GM21390 (cell line): ENCODE measurements at regions not wholly inside any gene's neighbourhood (a gene's known extent, or its start where the extent isn't known, plus 50 kb on each side); places are given as distances from the start of the nearest gene placed in this dataset.

Source experiments
- ATAC-seq: cut with Tn5 transposase; IDR thresholded peaks from one replicate; pipeline ENCODE4 v1.9.1; 2021; ENCODE audit not compliant: unreplicated experiment

- no peak for ATAC-seq
Measured at GRCh38 chr7:22962775-22963350, 51.1 kb downstream of the HYCC1 start.

- no peak for ATAC-seq
Measured at GRCh38 chr7:22958742-22959141, 55.2 kb downstream of the HYCC1 start.

- ATAC-seq: no peak
Measured at GRCh38 chr7:22954251-22954650, 59.7 kb downstream of the HYCC1 start.

- no peak for ATAC-seq
Measured at GRCh38 chr7:22952306-22953015, 61.5 kb downstream of the HYCC1 start.

GRCh38 chr7:22949944-22950343 lies 64.0 kb downstream of the HYCC1 start:
- no peak for ATAC-seq

- ATAC-seq: no peak
Measured at GRCh38 chr7:22949221-22949620, 64.7 kb downstream of the HYCC1 start.

GRCh38 chr7:22948770-22949169 lies 65.2 kb downstream of the HYCC1 start:
- ATAC-seq: no peak

GRCh38 chr7:22945584-22945983 lies 68.3 kb downstream of the HYCC1 start:
- no peak for ATAC-seq

- no peak for ATAC-seq
Measured at GRCh38 chr7:22944510-22944909, 69.4 kb downstream of the HYCC1 start.

- ATAC-seq: no peak
Measured at GRCh38 chr7:22944022-22944421, 69.9 kb downstream of the HYCC1 start.

- no peak for ATAC-seq
Measured at GRCh38 chr7:22942191-22942590, 71.7 kb downstream of the HYCC1 start.

- no peak for ATAC-seq
Measured at GRCh38 chr7:22939842-22940241, 74.1 kb downstream of the HYCC1 start.

- no peak for ATAC-seq
Measured at GRCh38 chr7:22937946-22938345, 76.0 kb downstream of the HYCC1 start.

GRCh38 chr7:22936246-22936645 lies 77.7 kb downstream of the HYCC1 start:
- ATAC-seq: no peak

- ATAC-seq: no peak
Measured at GRCh38 chr7:22935269-22935668, 78.7 kb downstream of the HYCC1 start.

GRCh38 chr7:22934473-22935065 lies 79.4 kb downstream of the HYCC1 start:
- ATAC-seq: no peak

- ATAC-seq: no peak
Measured at GRCh38 chr7:22934023-22934422, 79.9 kb downstream of the HYCC1 start.

GRCh38 chr7:22932896-22933295 lies 81.0 kb downstream of the HYCC1 start:
- no peak for ATAC-seq

GRCh38 chr7:22931011-22931410 lies 82.9 kb downstream of the HYCC1 start:
- ATAC-seq: no peak

GRCh38 chr7:22922307-22922706 lies 91.6 kb downstream of the HYCC1 start:
- ATAC-seq: no peak

GRCh38 chr7:22921386-22922086 lies 92.4 kb downstream of the HYCC1 start:
- ATAC-seq: no peak

- ATAC-seq: no peak
Measured at GRCh38 chr7:22920672-22921071, 93.3 kb downstream of the HYCC1 start.
